NCI-H446 treated with DMSO at 0.1 percent for 48 hours (cell line): ENCODE measurements at regions not wholly inside any gene's neighbourhood (a gene's known extent, or its start where the extent isn't known, plus 50 kb on each side); places are given as distances from the start of the nearest gene placed in this dataset.

Experiments used
- DNase-seq: peaks from one replicate; lab custom pipeline; 2025; lab: John Stamatoyannopoulos, UW

DNA sequence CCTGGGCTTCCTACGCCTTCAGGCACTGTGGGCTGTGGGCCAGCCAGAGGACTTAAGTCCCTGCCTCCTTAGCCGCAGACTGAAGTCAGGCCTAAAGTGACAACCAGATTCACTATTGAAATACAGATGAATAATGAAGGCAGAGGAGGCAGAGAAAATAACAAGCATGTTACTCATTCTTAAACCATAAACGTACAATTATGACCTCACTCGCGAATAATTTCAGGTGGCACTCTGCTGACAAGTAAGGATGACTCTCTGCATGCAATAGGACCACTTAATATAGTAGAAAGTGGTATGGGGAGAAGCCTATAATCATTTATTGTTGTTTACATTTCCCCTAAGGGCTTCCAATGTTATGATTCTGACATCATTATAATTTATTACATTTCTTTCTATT, 409.2 kb upstream of the FGF13 start:
- DNase-seq: no peak

DNA sequence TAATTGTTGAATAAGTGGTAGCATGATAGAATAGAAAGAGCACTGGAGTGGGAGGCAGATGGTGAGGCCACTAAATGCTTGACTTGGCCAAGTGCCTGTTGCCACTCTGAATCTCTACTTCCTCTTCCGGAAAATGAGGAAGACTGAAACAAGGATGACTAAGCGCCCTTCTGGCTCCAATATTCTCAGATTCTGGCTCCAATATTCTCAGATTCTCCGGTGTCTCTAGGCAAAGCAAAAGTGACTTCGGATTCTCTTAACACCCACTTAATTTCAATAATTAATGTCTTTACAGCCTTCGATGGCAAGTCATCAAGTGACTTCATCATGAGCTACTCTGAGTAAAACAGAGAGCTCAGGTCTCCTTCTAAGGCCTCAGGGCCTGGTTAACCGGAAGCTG, 402.2 kb upstream of the FGF13 start:
- peak; percentile 15 for DNase-seq

DNA sequence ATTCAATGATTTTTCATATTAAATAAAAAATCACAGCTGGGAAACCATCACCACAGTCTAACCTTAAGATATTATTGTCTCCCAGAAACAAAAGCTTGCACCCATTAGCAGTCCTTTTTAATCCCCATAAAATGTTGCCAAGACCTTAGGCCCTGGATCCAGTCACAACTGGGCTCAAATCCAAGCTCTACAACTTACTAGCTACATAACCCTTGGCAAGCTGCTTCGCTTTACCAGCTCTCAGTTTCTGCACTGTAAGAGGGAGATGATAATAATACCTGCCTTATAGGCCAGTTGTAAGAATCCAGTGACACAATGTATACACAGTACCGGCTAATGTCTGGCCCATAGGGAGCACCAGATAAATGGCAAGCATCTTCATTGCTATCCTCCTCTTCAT, 400.9 kb upstream of the FGF13 start:
- peak; percentile 9 for DNase-seq

DNA sequence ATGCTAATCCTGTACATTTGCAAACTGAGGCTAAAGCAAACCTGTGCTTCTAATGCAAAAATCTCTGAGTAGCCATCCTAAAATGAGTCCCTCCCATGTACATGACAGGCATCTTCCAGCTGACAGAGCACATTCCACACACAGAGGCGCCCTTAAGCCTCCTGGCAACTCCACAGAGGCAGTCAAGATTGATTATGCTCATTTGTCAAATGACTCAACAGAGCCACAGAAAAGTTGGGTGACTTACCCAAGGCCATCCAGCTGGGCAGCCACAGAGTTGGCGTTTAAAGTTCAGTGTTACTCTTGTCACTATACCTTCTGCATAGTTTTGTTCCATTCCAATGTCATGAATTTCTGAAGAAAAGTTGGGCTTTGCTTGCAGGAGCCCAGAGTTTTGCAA, 394.6 kb upstream of the FGF13 start:
- DNase-seq: no peak

DNA sequence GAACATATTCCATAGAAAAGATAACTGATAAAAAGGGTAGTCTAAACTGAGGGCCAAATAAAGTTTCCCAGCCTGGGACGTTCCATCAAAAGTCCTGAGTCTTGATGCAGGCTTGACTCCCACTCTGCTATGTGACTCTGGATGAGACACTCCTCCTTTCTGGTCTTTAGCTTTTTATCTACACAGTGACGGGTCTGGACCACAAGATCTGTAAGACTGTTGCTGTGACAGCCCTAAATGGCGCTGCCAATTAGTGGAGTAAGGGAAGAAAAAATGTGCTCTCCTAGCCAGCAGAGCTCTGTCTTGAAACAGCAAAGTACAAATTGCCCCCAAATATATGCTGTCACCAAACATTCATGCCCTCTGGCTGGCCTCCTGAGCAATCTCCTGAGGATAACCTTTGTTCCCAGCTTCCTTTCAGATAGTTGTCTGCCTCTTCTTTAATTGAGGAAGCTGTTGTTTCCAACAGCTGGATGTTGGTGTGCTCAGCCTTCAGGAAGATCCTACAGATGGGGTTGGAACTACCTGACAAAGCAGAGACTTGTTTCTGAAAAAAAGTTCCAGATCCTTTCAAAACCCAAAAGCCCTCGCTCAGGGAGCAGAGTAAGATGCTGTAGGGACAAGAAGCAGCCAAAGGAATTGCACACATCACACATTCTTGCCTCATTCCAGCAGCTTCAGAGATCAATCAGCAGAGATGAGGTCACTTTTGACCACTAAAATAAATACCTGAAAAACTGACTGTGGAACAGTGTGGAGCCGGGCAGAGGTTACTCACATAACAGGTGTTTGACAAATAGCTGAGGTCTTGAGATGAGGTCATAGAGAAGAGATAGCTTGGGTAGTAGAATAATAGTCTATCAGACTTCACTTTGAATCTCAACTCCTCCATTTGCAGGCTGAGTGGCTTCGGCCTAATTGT, 383.4 kb upstream of the FGF13 start:
- no peak for DNase-seq

DNA sequence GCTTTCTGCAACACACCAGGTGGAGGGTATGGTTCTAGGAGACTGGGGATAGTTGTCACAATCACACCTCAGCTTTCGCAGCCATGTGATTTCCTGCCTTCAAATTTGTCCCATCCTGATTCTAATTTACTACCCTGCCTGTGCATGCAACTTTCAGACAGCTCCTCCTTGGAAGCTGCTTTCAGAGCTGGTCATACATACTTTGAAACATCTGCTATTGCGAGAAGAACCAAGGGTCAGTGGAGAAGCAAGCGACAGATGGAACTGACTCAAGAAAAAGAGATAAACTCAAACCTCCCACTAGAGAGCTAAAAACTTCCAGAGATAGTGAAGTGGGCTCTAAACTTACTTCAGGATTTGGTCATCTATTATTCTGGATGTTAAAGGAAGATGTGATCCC, 381.7 kb upstream of the FGF13 start:
- DNase-seq: no peak

DNA sequence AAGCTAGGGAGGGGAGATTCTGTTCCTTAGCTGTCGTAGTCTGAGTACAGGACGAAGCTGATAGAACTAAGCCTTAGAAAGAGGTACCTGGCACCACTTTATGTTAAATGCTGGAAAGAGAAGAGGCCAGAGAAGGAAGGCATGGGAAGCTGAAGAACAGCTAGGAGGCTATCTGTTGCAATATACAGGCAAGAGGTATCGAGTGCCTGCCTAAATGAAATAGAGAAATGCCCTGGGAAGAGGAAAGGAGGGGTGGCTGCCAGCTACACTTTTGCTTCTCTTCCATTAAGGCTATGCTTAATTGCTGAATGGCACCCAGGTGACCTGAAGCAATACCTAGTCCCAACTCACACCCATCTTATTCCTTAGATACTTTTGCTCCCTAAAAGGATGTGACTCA, 380.4 kb upstream of the FGF13 start:
- DNase-seq: no peak

DNA sequence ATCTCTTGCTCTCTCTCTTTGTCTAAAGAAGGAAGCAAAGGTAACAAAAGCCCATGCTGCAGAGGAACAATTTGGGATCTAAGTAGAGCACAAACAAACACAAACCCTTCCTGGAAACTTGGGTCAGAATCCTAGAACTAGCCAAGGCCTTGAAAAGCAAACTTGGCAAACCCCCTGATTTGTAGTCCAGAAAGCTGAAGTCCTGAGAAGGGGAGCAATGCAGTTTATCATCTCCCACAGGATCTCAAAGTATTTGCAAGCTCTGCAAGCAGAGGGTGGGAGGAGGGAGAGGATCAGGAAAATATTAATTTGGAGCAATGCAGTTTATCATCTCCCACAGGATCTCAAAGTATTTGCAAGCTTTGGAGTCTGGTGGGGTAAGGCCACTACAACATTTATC, 379.5 kb upstream of the FGF13 start:
- DNase-seq: no peak

DNA sequence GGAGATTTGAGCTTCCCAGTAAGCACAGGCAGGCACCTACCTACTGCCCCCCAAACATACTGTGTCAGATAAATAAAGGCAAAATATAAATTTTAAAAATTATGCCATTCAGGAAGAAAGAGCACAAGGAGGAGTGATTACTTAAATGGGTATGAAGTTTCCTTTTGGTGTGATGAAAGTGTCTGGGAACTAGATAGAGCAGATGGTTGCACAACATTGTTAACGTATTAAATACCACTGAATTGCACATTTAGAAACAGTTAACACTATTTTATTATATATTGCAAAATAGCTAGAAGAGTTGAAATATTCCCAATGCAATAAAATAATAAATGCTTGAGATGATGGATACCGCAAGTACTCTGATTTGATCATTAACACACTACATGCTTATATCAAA, 374.7 kb upstream of the FGF13 start:
- no peak for DNase-seq

DNA sequence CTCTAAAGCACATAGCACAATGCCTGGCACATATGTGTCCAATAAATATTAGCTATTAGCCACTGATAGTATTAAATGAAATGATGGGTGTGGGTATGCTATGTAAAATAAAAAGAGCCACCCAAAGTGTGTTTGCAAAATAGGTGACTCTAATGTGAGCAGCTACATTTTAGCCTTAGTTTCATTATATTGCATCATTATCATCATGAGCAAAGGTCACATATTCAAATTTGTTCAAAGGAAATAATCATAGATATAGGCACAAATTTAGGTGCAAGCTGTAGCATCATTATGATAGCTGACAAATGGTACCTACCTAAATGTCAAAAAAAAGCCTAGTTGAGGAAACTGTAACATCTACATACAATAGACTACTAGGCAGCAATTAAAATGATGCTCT, 373.9 kb upstream of the FGF13 start:
- no peak for DNase-seq

DNA sequence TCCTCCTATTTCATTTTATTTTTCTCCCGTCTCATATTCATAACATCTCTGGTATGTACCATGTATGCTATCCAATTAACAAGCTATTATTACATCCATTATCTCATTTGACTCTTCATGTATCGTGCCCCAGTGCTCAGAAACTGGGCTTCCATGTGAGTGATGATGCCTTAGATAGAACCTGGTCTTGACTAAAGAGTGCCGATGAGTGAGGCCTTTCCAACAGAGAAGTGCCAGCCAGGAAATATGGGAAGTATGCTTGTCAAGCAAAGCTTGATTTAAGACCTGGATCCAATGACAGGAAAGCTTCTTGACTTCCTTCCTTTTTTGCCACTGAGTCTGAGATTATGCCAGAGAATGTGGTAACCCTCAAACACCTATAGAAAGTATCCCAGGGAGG, 371.7 kb upstream of the FGF13 start:
- no peak for DNase-seq

DNA sequence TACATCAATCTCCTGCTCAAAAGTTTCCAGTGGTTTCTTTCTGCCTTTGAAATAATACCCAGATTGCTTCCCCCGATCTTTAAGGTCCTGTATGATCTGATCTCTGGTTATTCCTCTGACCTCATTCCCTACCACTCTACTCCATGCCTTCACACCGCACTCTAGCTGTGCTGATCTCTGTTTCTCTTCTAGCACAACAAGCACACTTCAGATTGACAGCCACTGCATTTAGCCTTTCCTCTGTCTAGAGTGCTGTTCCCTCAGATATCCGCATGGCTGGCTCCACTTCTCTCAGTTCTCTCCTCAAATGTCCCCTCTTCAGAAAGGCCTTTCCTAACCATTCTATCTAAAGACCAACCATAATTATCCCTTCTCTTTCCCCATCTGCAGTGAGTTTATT, 370.4 kb upstream of the FGF13 start:
- no peak for DNase-seq

DNA sequence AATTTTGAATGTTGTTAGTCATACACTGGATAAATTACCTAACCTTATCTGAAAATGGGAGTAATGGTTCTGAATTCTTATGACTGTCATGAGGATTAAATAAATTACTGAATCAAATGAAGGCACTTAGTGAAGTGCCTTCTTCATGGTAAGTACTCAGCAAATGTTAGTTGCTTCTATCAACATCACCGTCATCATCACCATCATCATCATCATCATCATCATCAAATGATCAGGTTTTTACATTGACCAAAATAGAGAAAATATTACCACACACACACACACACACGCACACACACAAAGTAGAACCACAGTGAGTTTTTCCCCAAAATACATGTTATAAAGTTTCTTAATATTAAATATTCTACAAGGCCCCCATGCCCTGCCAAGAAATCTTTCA, 368.3 kb upstream of the FGF13 start:
- DNase-seq: no peak

DNA sequence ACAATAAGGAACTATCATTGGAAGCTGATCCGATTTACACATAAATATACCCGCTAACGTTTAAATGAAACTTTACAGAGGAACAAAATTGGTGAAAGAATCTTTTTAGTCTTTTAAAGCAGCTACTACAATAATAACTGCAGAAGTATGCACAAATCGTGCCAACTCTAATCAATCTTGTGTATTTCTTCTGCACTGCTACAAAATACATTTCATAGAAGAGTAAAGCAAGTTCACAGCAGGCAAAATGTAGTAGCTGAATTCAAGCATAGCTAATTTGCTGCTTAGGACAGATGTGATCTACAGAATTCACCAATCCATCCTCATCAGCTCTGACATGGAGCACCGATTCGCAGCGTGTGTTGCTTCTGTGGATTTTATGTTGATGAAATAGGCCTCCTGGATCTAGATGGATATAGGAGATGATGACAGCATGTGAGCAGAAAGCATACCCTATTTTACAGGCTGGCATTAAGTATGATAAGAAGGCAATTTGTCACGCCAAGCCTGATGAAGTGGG, 367.3 kb upstream of the FGF13 start:
- DNase-seq: no peak

DNA sequence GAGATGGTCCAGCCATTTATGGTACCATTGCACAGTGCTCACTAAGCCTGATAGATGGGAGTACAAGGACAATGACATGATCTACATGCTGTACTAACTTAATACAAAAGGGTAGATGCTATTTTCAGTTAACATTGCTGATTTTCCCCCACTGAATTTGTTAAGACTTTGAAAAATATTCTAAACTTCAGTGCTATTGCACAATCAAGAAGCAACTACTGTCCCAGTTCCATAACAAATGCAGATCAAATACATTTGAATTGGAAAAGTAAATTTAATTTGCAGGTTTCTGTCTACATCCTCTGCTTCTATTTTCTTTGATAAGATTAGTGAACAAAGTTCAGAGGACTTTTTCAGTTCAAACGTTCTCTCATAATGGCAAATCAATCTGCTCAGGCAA, 366.8 kb upstream of the FGF13 start:
- no peak for DNase-seq

DNA sequence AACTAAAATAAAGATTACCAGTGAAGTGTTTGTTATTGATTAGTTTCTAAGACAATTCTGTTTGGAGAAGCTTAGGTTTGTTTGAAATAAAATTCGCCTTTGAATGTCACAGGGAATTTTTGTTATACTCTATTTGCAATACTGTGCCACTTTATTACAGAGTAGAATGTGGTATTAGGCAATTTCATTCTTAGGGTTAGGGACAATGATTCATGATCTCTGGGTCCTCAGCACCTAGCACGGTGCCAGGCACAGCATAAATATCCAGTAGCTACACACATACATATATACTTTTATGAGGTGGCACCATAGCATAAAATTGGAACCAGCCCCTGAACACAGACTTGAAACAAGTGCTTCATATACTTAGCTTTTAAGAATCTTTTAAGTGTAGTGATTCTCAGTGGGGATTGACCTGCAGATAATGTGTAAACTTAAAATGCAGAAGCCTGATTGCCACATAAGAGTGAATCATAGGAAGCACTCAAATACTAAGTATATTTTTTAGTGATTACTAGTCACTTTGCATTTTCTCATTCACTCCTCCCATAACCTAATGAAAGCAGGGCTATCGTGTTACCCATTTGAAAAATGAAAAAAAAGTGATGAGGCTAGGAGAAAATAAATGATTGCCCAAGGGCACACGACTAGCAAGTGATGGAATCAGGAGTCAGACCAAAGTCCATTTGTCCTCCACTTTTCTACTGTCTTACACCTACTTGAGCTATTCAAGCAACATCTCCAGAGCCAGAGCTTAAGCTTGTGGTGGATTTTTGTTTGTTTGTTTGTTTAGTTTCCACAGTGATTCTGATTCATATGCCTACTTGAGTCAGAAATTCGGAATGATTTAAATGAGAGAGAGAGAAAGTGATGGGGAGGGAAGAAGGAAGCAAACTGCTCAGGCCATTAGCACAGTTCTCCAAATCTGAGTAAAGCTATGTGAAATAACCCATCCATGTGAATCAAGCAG, 366.0 kb upstream of the FGF13 start:
- no peak for DNase-seq

DNA sequence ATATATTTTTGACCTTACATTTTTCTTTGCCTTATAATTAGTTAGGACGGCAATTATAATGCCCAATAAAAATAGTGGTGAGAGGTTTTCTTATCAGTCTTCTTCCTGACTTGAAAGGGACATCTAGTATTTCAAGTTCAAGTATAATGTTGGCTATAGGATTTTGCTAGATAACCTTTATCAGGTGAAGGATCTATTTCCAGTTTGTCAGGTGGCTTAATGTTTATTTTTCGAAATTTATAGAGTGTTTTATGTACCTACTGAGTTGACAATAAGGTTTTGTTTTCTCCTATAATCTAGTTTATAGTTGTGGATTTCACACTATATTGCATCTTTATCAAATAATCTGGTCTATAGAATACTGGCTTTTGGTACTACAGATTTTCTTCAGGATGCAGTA, 351.8 kb upstream of the FGF13 start:
- no peak for DNase-seq

DNA sequence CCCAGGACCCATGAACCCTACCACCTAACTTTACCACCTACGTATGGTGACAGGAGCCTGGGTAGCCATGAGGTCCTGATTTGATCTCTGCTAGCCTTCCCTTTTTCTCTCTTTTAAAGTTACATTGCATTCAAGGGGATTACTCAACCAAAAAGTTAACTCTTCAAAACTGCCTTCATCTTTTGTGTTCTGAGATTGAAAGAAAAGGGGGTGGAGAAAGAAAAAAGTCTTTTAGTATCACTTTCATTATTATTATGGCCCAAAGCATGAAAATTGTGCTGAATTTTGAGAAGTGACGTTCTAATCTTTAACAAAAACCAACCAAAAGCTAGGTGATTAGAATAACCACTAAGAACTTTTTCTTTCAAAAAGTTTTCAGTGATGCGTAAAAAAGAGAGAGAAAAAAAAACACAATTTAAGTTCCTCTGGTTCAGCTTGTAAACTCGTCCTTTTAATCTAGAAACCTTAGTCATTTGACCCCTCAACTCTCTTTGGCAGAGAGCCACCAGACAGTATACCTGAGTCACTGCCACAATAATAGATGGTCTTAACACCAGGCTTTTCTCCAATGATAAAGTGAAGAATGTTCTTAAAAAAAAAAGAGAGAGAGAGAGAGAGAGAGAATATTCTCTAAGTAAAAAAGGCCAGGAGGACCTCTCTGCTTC, 347.4 kb upstream of the FGF13 start:
- DNase-seq: no peak

DNA sequence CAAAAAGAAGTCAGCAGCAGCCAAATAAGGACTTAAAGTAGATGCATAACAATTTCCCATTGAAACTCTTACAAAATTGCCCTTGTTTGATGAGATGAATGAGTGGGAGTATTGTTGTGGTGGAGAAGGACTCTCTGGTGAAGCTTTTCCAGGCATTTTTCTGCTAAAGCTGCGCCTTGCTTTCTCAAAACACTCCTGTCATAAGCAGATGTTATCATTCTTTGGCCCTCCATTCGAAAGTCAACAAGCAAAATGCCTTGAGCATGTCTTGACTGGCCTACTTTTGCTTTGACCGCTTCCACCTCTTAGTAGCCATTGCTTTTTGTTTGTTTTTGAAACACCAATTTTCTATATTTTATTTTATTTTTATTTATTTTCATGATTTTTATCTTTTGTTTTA, 340.9 kb upstream of the FGF13 start:
- no peak for DNase-seq

DNA sequence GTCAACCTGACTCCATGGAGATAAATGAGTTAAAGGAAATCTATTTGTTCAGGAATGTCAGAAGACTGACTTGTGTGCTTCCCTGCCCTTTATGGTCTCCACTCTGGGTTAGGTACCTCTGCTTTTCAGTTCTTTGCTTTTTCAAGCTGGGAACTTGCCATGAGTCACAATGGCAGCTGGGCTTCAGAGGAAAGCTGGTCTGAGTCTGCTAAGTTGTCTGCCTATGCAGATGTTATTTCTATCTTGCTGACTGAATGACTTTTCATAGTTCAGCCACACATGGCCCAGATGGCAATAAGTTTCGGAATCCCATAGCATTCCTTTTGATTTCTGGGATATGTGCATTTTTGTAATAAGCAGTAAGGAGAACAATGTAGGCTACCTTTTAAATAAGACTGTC, 337.9 kb upstream of the FGF13 start:
- DNase-seq: no peak

DNA sequence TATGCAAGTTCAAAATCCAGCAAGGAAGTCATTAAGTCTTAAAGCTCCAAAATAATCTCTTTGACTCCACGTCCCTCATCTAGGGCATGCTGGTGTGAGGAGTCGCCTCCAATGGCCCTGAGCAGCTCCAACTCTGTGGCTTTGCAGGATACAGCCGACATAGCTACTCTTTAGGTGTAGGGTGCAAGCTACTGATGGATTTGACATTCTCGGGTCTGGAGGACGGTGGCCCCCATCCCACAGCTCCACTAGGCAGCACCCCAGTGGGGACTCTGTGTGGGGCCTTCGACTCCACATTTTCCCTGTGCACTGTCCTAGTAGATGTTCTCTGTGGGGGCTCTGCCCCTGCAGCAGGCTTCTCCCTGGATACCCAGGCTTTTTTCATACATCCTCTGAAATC, 333.2 kb upstream of the FGF13 start:
- no peak for DNase-seq

DNA sequence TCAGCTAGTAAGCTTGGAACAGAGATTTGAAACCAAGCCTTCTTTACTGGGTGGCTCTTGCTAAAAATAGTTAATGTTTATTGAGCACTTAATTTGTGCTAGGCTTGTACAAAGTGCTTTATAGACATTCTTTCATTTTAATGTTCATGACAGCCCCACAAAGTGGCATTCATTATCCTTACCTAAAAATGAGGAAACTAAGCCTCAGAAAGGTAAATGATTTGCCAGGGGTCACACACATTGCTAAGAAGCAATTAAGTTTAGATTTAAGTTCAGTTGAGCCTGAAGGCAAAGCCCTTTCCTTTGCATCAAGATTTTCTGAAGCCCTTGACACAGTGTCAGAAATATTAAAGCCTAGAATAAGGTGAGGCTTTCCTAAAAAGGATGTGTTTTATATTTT, 327.5 kb upstream of the FGF13 start:
- no peak for DNase-seq
